ENCODE measurements at regions not wholly inside any gene's neighbourhood (a gene's known extent, or its start where the extent isn't known, plus 50 kb on each side); places are given as distances from the start of the nearest gene placed in this dataset.

DNA sequence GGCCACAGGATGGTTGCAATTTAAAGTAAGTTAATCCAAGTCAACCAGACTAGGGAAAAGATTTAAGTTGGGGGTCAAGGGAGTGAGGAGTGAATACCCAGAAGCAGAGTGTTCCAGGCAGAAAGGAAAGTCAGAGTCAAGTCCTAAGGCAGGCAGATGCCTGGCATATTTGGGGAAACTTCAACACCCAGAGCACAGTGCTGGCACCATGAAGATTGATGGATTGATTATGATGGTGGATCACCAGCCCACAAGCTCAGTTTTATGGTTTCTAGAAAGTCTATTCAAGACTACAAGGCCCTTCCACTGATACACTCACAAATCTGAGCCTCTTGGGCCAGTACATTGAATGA is 100.1 kb upstream of the DUSP10 start:
- no peak overlapping the region for H3K27ac ChIP-seq (ENCODE audit: low read depth, low read length)
- no peaks in the 10 kb centered on the region for H3K27me3 ChIP-seq (ENCODE audit: control insufficient read depth, low read length)
- no peak overlapping the region for H3K4me2 ChIP-seq (ENCODE audit: low read length)
- H3F3A ChIP-seq (ENCODE audit: control insufficient read depth, insufficient read depth), result no peaks in the 10 kb centered on the region
- no peaks in the 10 kb centered on the region for H3K79me2 ChIP-seq (ENCODE audit: control insufficient read depth, low read length)
- H4K20me1 ChIP-seq (ENCODE audit: control insufficient read depth, insufficient read depth, low read depth, low read length), result no peaks in the 10 kb centered on the region
- H3K4me1 ChIP-seq (ENCODE audit: control insufficient read depth, low read length), result peaks cover 3% of the 10 kb centered on the region; the same call in 1 of the 2 replicates
- H3K9me2 ChIP-seq (replicated peaks; ENCODE audit: control insufficient read depth, low read length), result no peaks in the 10 kb centered on the region
- H3K36me3 ChIP-seq (ENCODE audit: control insufficient read depth, low read length), result no peaks in the 10 kb centered on the region
- no peaks in the 10 kb centered on the region for H3K9me3 ChIP-seq (ENCODE audit: control insufficient read depth, insufficient read depth, low read length)
- no peak overlapping the region for H3K4me3 ChIP-seq (ENCODE audit: low read length)
- TF ChIP-seq, protein P1, sequence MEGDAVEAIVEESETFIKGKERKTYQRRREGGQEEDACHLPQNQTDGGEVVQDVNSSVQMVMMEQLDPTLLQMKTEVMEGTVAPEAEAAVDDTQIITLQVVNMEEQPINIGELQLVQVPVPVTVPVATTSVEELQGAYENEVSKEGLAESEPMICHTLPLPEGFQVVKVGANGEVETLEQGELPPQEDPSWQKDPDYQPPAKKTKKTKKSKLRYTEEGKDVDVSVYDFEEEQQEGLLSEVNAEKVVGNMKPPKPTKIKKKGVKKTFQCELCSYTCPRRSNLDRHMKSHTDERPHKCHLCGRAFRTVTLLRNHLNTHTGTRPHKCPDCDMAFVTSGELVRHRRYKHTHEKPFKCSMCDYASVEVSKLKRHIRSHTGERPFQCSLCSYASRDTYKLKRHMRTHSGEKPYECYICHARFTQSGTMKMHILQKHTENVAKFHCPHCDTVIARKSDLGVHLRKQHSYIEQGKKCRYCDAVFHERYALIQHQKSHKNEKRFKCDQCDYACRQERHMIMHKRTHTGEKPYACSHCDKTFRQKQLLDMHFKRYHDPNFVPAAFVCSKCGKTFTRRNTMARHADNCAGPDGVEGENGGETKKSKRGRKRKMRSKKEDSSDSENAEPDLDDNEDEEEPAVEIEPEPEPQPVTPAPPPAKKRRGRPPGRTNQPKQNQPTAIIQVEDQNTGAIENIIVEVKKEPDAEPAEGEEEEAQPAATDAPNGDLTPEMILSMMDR (IDR thresholded peaks at IDR 0.05; ENCODE audit: low read depth, low read length, poor library complexity, severe bottlenecking), result no peak
- no peak for TF ChIP-seq EZH2phosphoT487 (IDR thresholded peaks at IDR 0.05; ENCODE audit: borderline replicate concordance, low read length)

DNA sequence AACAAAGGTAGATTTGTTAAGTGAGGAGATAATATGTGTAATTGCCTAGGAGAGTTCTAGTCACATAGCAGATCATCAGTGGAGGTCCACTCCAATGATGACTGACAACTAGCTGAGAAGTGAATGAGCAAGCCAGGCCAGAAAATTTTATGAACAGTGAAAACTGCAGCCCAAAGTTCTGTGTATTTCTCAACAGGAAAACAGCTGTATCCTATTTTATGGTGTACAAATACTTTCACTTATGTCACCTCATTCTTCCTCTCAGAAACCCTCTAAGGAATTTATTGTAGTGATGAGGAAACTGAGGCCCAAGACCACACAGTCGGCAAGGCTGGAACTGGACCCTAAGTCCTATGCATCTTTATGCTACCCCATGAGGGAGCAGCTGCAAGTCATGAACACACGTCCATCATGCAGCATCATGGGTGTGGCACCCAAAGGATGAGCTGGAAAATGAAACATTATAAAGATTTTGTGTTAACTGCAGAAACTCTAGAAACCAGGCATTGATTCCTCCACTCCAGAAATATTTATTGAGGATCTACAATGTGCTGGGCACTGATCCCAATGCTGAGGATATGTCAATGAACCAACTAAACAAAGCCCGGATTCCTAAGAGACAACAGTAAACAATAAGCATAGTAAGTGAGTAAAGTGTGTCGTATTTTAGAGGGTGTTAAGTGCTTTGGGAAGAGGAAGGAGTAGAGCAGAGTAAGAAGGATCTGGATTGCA is 99.5 kb upstream of the DUSP10 start:
- H3K27ac ChIP-seq (ENCODE audit: low read depth, low read length), result no peak overlapping the region
- TF ChIP-seq, protein P1 (IDR thresholded peaks at IDR 0.05; ENCODE audit: low read depth, low read length, poor library complexity, severe bottlenecking), result no peak
- no peak for TF ChIP-seq EZH2phosphoT487 (IDR thresholded peaks at IDR 0.05; ENCODE audit: borderline replicate concordance, low read length)
- no peaks in the 10 kb centered on the region for H3K27me3 ChIP-seq (ENCODE audit: control insufficient read depth, low read length)
- no peaks in the 10 kb centered on the region for H3K79me2 ChIP-seq (ENCODE audit: control insufficient read depth, low read length)
- H3K4me3 ChIP-seq (ENCODE audit: low read length), result no peak overlapping the region
- H3K9me2 ChIP-seq (replicated peaks; ENCODE audit: control insufficient read depth, low read length), result no peaks in the 10 kb centered on the region
- H3K4me2 ChIP-seq (ENCODE audit: low read length), result no peak overlapping the region
- H4K20me1 ChIP-seq (ENCODE audit: control insufficient read depth, insufficient read depth, low read depth, low read length), result no peaks in the 10 kb centered on the region
- H3K9me3 ChIP-seq (ENCODE audit: control insufficient read depth, insufficient read depth, low read length), result no peaks in the 10 kb centered on the region
- peaks cover 3% of the 10 kb centered on the region; the same call in 1 of the 2 replicates for H3K4me1 ChIP-seq (ENCODE audit: control insufficient read depth, low read length)
- no peaks in the 10 kb centered on the region for H3F3A ChIP-seq (ENCODE audit: control insufficient read depth, insufficient read depth)
- H3K36me3 ChIP-seq (ENCODE audit: control insufficient read depth, low read length), result no peaks in the 10 kb centered on the region

DNA sequence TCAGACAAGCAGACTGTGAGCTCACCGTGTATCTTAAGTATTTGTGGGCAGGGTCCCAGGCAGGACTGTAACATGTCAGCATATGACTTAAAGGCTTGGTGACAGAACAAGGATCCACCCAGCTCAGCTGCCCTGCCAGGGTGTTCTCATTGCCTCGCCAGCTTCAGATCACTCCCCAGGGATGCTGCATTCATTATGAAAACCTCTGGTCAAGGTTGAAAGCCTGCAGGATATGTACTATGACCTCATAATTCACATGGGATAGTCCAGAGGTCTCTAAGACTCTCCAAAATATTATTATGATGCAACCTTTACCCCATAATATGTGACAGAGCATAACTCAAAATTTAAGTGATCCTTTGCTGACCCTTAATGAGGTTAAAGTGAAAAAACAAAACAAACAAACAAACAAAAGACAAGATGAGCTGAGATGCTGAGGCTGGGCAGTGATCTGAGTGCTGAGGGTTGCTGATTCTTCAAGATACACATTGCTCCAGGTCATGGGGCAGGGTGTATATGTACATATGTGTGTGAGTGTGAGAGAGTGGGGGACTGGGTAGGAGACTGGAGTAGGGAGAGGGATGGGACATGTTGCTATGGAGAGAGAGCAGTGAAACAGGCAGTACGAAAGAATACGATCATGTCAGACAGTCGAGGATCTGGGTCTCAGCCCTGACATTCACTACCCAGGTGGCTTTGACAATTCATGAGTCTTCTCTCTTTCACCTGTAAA is 98.8 kb upstream of the DUSP10 start:
- Histone ChIP-seq H3K27ac (ENCODE audit: low read depth, low read length) (no peak overlapping the region), H3K4me3 (ENCODE audit: low read length) (no peak overlapping the region), H3K4me1 (ENCODE audit: control insufficient read depth, low read length) (peaks cover 3% of the 10 kb centered on the region; the same call in 1 of the 2 replicates), H4K20me1 (ENCODE audit: control insufficient read depth, insufficient read depth, low read depth, low read length) (no peaks in the 10 kb centered on the region), H3K9me3 (ENCODE audit: control insufficient read depth, insufficient read depth, low read length) (no peaks in the 10 kb centered on the region), H3K27me3 (ENCODE audit: control insufficient read depth, low read length) (no peaks in the 10 kb centered on the region), H3K36me3 (ENCODE audit: control insufficient read depth, low read length) (no peaks in the 10 kb centered on the region), H3K79me2 (ENCODE audit: control insufficient read depth, low read length) (no peaks in the 10 kb centered on the region), H3K9me2 (replicated peaks; ENCODE audit: control insufficient read depth, low read length) (no peaks in the 10 kb centered on the region), H3K4me2 (ENCODE audit: low read length) (no peak overlapping the region), H3F3A (ENCODE audit: control insufficient read depth, insufficient read depth) (no peaks in the 10 kb centered on the region)
- TF ChIP-seq, protein P1 (IDR thresholded peaks at IDR 0.05; ENCODE audit: low read depth, low read length, poor library complexity, severe bottlenecking), result no peak
- TF ChIP-seq EZH2phosphoT487 (IDR thresholded peaks at IDR 0.05; ENCODE audit: borderline replicate concordance, low read length), result no peak
